Keratinocyte (primary cell): ENCODE measurements at regions not wholly inside any gene's neighbourhood (a gene's known extent, or its start where the extent isn't known, plus 50 kb on each side); places are given as distances from the start of the nearest gene placed in this dataset.

Experiments used
- DNase-seq: peaks from one replicate; pipeline ENCODE4 v3.0.0-alpha.2; 2011; ENCODE audit warnings: low read depth, missing footprints, low spot score
- FAIRE-seq: peaks from 2 replicates; lab custom pipeline; 2011; peaks lifted over from hg19 to GRCh38; lab: Jason Lieb, UNC
- H2AFZ ChIP-seq: 2 replicates; pipeline ENCODE4 v1.6.0; 2012; ENCODE audit warnings: low read length, control low read depth, inconsistent platforms; ENCODE audit not compliant: control insufficient read depth
- H3K27ac ChIP-seq: 2 replicates; pipeline ENCODE4 v1.5.1; 2011; ENCODE audit warnings: low read length; ENCODE audit not compliant: control insufficient read depth, insufficient read depth
- H3K27me3 ChIP-seq: 3 replicates; pipeline ENCODE4 v1.6.0; 2011; ENCODE audit warnings: low read length; ENCODE audit not compliant: control insufficient read depth, insufficient read depth; ENCODE audit errors: extremely low read depth
- H3K36me3 ChIP-seq, 2 experiments: 2 replicates in 1 of 2; 3 replicates in 1 of 2; pipeline ENCODE4 v1.5.1; 2011; ENCODE audit warnings: low read length in 2 of 2, mild to moderate bottlenecking in 1 of 2; ENCODE audit not compliant: control insufficient read depth in 2 of 2, insufficient read depth in 2 of 2; ENCODE audit errors: extremely low read depth in 1 of 2
- H3K4me1 ChIP-seq: 3 replicates; pipeline ENCODE4 v1.5.1; 2011; ENCODE audit warnings: low read length; ENCODE audit not compliant: control insufficient read depth, insufficient read depth; ENCODE audit errors: extremely low read depth
- H3K4me2 ChIP-seq: 3 replicates; pipeline ENCODE4 v1.6.0; 2011; ENCODE audit warnings: low read depth, low read length; ENCODE audit not compliant: control insufficient read depth, insufficient read depth; ENCODE audit errors: extremely low read depth
- H3K4me3 ChIP-seq, 3 experiments: fragments of 200-600 bp in 1 of 3; sonication (generic) in 1 of 3; 2 replicates in 2 of 3; 3 replicates in 1 of 3; pipeline ENCODE4 v1.5.1; 2011 to 2016; ENCODE audit warnings: low read length in 3 of 3, mild to moderate bottlenecking in 3 of 3, control low read depth in 2 of 3, inconsistent platforms in 1 of 3, low read depth in 1 of 3, mixed read lengths in 1 of 3, mixed run types in 1 of 3, moderate library complexity in 1 of 3; ENCODE audit not compliant: control insufficient read depth in 2 of 3, insufficient read depth in 2 of 3; ENCODE audit errors: extremely low read depth in 1 of 3
- H3K79me2 ChIP-seq: 2 replicates; pipeline ENCODE4 v1.6.0; 2012; ENCODE audit warnings: low read length; ENCODE audit not compliant: control insufficient read depth, insufficient read depth
- H3K9ac ChIP-seq: 3 replicates; pipeline ENCODE4 v1.6.0; 2011; ENCODE audit warnings: low read length; ENCODE audit not compliant: control insufficient read depth, insufficient read depth; ENCODE audit errors: extremely low read depth
- H3K9me1 ChIP-seq: 3 replicates; pipeline ENCODE4 v1.6.0; 2011; ENCODE audit warnings: low read length; ENCODE audit not compliant: control insufficient read depth, insufficient read depth; ENCODE audit errors: extremely low read depth
- H3K9me3 ChIP-seq: 2 replicates; pipeline ENCODE4 v1.5.1; 2012; ENCODE audit warnings: low read depth, low read length; ENCODE audit not compliant: control insufficient read depth
- H4K20me1 ChIP-seq: 3 replicates; pipeline ENCODE4 v1.6.0; 2011; ENCODE audit warnings: low read length; ENCODE audit not compliant: control insufficient read depth, insufficient read depth; ENCODE audit errors: extremely low read depth
- CTCF ChIP-seq, 3 experiments: IDR thresholded peaks in 1 of 3; conservative IDR thresholded peaks in 1 of 3; optimal IDR thresholded peaks in 1 of 3; 2 replicates in 2 of 3; 3 replicates in 1 of 3; pipeline versions ENCODE3 to v1.5.1; 2011; ENCODE audit warnings: low read length in 3 of 3, mild to moderate bottlenecking in 3 of 3, moderate library complexity in 2 of 3, control low read depth in 1 of 3, inconsistent platforms in 1 of 3; ENCODE audit not compliant: insufficient read depth in 2 of 3; ENCODE audit errors: extremely low read depth in 1 of 3
- EZH2 ChIP-seq: IDR thresholded peaks from one replicate; pipeline ENCODE4 v1.6.1; 2012; ENCODE audit warnings: inconsistent platforms, mild to moderate bottlenecking, low read length, moderate library complexity
- dilution Hi-C: fragments of 300-500 bp; cut with MboI; formaldehyde crosslinking; loops from one replicate; pipeline ENCODE4 v1.7.0; 2020; ENCODE audit warnings: low sequenced_read_pairs; ENCODE audit not compliant: extremely low pct_ligation_motif_present

DNA sequence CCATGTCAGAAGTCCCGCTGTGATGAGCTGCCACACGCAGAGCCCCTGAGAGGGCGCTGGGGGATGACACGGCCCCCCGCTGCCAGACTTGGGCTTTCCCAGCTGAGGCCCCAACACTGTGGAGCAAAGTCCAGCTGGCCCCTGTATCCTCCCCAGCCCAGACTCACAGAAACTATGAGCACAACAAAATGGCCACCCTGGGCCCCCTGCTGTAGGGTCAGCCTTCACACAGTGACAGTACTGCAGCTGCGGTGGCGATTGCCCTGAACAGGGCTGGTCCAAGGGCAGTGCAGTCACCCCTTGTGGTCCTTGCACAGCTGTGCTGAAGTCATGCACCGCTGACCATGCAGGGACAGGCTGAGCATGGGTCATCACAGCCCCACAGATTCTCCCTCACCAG lies 78.2 kb upstream of the CST7 start:
- Histone ChIP-seq H3K4me1 (no peaks in the 10 kb centered on the region), H3K9me1 (no peaks in the 10 kb centered on the region), H3K9ac (no peak overlapping the region), H3K27me3 (no peaks in the 10 kb centered on the region), H2AFZ (no peak overlapping the region), H3K36me3 (no peaks in the 10 kb centered on the region), H3K4me3 (no peak overlapping the region), H4K20me1 (no peaks in the 10 kb centered on the region), H3K79me2 (no peaks in the 10 kb centered on the region), H3K4me2 (no peak overlapping the region), H3K9me3 (no peaks in the 10 kb centered on the region), H3K27ac (no peak overlapping the region)
- DNase-seq (no peak), FAIRE-seq (no peak)
- dilution Hi-C loops = no loop called here
- no peak for TF ChIP-seq EZH2

DNA sequence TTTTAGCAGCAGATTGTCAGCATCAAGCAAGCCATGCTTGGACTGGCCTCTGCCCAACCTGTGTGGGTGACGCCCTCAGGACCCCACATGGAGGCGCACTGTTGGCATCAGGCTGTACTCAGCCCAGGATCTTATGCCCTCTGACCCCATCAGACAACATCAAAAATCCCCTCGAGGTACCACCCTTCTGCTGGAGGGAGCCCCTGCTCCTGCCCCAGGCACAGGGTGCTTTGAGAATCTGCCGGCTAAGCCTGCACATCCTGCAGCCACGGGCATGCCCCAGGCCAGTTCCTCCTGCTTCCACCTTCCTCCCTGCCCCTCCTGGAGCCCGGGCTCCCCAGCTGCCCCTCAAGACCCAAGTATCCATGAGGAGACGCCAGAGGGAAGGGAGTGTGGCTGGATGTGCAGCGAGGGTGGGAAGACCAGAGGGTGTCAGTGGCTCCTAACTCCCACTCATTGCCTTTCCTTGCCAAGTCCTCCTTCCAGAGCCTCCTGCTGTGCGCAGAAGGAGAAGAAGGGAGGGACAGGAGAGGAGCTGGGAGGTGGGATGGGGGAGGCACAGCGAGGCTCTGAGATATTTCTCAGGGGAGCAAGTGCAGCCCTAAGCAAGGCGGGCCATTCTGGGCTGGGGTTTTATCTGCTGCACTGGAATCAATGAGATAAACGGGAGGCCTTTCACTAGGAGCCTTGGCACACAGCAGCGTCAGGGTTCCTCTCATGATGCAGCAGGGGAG lies 77.4 kb upstream of the CST7 start:
- no peak overlapping the region for H3K9ac ChIP-seq
- H3K9me1 ChIP-seq = no peaks in the 10 kb centered on the region
- H2AFZ ChIP-seq = no peak overlapping the region
- no peaks in the 10 kb centered on the region for H4K20me1 ChIP-seq
- H3K27ac ChIP-seq = no peak overlapping the region
- no peaks in the 10 kb centered on the region for H3K36me3 ChIP-seq
- no peak overlapping the region for H3K4me3 ChIP-seq
- no peaks in the 10 kb centered on the region for H3K4me1 ChIP-seq
- H3K4me2 ChIP-seq = no peak overlapping the region
- FAIRE-seq (no peak), DNase-seq (no peak)
- no peak for TF ChIP-seq EZH2
- TF ChIP-seq CTCF (optimal IDR thresholded peaks at IDR 0.05 in 1 of 3, IDR thresholded peaks at IDR 0.05 in 1 of 3, conservative IDR thresholded peaks at IDR 0.05 in 1 of 3; ENCODE audit: extremely low read depth in 1 of 3, insufficient read depth in 2 of 3, low read length in 3 of 3) = no peak
- H3K79me2 ChIP-seq = no peaks in the 10 kb centered on the region
- H3K9me3 ChIP-seq = no peaks in the 10 kb centered on the region
- dilution Hi-C loops = no loop called here
- no peaks in the 10 kb centered on the region for H3K27me3 ChIP-seq
